ENCODE measurements at regions not wholly inside any gene's neighbourhood (a gene's known extent, or its start where the extent isn't known, plus 50 kb on each side); places are given as distances from the start of the nearest gene placed in this dataset.
"Not testable (repeated sequence)": the region's sequence is repeated elsewhere in the genome, so short reads cannot be mapped to it uniquely, and the experiment has no call there.

DNA sequence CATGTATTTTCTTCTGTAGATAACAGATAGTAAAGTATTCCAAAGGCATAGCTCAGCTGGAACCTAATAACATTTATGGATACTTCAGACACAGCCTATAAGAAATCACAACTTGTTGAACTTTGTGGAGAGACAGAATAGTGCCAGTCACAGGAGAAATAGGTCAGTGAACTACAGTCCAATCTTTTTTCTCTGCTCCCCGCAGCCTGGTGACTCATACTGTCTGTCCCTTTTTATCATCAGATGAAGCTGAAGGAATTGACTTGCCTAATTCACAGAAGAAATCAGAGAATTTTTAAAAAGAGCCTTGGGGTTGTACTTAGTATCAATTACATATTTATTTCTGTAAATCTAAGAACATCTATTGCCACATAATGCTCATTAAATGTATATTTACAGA is 222.3 kb downstream of the ALG10 start:
- Histone ChIP-seq H3K4ac (ENCODE audit: low read depth in 1 of 2, low read length in 2 of 2) (no peak overlapping the region), H2BK12ac (ENCODE audit: low read length in 2 of 2) (no peak overlapping the region), H2BK5ac (ENCODE audit: low read depth, low read length, poor library complexity, severe bottlenecking) (no peak overlapping the region), H3K9me3 (ENCODE audit: control insufficient read depth, low read length) (no peaks in the 10 kb centered on the region), H3K9ac (ENCODE audit: low read length) (no peak overlapping the region), H3K4me3 (ENCODE audit: insufficient read depth in 1 of 2, low read depth in 1 of 2, low read length in 2 of 2) (no peak overlapping the region), H2BK15ac (ENCODE audit: low read depth, poor library complexity, severe bottlenecking) (no peak overlapping the region), H3K79me1 (replicated peaks; ENCODE audit: low read length, poor library complexity, severe bottlenecking) (no peaks in the 10 kb centered on the region), H3K27me3 (ENCODE audit: control insufficient read depth in 1 of 2, insufficient read depth in 1 of 2, low read length in 2 of 2) (no peaks in the 10 kb centered on the region), H3K4me1 (ENCODE audit: control insufficient read depth, insufficient read depth, low read depth, low read length) (no peaks in the 10 kb centered on the region), H3K18ac (ENCODE audit: low read depth in 1 of 2, low read length in 2 of 2) (no peak overlapping the region), H4K91ac (ENCODE audit: low read length) (no peak overlapping the region), H2AK5ac (ENCODE audit: low read length, severe bottlenecking) (no peak overlapping the region), H3K14ac (ENCODE audit: low read length in 2 of 2) (no peak overlapping the region), H4K8ac (ENCODE audit: low read length) (no peak overlapping the region), H3K27ac (ENCODE audit: low read length, poor library complexity, severe bottlenecking) (no peak overlapping the region), H3K23ac (ENCODE audit: low read length in 2 of 2) (no peak overlapping the region), H2BK120ac (ENCODE audit: low read depth, low read length) (no peak overlapping the region), H3K36me3 (ENCODE audit: control insufficient read depth in 1 of 2, insufficient read depth in 2 of 2, low read depth in 1 of 2, low read length in 2 of 2) (no peaks in the 10 kb centered on the region), H2AFZ (ENCODE audit: low read depth, low read length) (no peak overlapping the region), H3K4me2 (ENCODE audit: low read length, poor library complexity, severe bottlenecking) (no peak overlapping the region)
- no peak for DNase-seq
- no CpG with 5 or more reads among the region's 1 CpG for WGBS

DNA sequence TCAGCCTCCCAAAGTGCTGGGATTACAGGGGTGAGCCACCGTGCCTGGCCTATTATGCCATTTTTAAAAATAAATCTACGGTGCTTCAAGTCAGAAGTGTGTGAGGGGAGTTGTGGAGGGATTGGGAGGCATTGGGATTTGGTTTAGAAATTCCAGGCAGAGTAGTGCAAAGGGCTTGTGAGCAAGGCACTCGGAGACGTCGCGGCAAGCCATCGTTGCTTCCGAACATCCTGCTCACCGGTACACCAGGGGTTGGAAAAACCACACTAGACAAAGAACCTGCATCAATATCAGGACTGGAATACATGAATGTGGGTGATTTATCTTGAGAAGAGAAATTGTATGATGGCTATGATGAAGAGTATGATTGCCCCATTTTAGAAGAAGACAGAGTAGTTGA is 227.0 kb downstream of the ALG10 start:
- no peak overlapping the region for H3K4ac ChIP-seq (ENCODE audit: low read depth in 1 of 2, low read length in 2 of 2)
- no peak for DNase-seq
- no peaks in the 10 kb centered on the region for H3K36me3 ChIP-seq (ENCODE audit: control insufficient read depth in 1 of 2, insufficient read depth in 2 of 2, low read depth in 1 of 2, low read length in 2 of 2)
- no peak overlapping the region for H2BK120ac ChIP-seq (ENCODE audit: low read depth, low read length)
- no peaks in the 10 kb centered on the region for H3K27me3 ChIP-seq (ENCODE audit: control insufficient read depth in 1 of 2, insufficient read depth in 1 of 2, low read length in 2 of 2)
- H2BK15ac ChIP-seq (ENCODE audit: low read depth, poor library complexity, severe bottlenecking), result no peak overlapping the region
- H4K8ac ChIP-seq (ENCODE audit: low read length), result no peak overlapping the region
- H2BK5ac ChIP-seq (ENCODE audit: low read depth, low read length, poor library complexity, severe bottlenecking), result no peak overlapping the region
- no peak overlapping the region for H3K18ac ChIP-seq (ENCODE audit: low read depth in 1 of 2, low read length in 2 of 2)
- WGBS, result 92% methylated on average over 9 of the region's 9 CpGs
- no peaks in the 10 kb centered on the region for H3K9me3 ChIP-seq (ENCODE audit: control insufficient read depth, low read length)
- H3K4me3 ChIP-seq (ENCODE audit: insufficient read depth in 1 of 2, low read depth in 1 of 2, low read length in 2 of 2), result no peak overlapping the region
- no peak overlapping the region for H2AFZ ChIP-seq (ENCODE audit: low read depth, low read length)
- H3K9ac ChIP-seq (ENCODE audit: low read length), result no peak overlapping the region
- no peaks in the 10 kb centered on the region for H3K79me1 ChIP-seq (replicated peaks; ENCODE audit: low read length, poor library complexity, severe bottlenecking)
- no peak overlapping the region for H2AK5ac ChIP-seq (ENCODE audit: low read length, severe bottlenecking)
- H2BK12ac ChIP-seq (ENCODE audit: low read length in 2 of 2), result no peak overlapping the region
- no peaks in the 10 kb centered on the region for H3K4me1 ChIP-seq (ENCODE audit: control insufficient read depth, insufficient read depth, low read depth, low read length)
- no peak overlapping the region for H4K91ac ChIP-seq (ENCODE audit: low read length)
- no peak overlapping the region for H3K23ac ChIP-seq (ENCODE audit: low read length in 2 of 2)
- no peak overlapping the region for H3K4me2 ChIP-seq (ENCODE audit: low read length, poor library complexity, severe bottlenecking)
- no peak overlapping the region for H3K14ac ChIP-seq (ENCODE audit: low read length in 2 of 2)
- H3K27ac ChIP-seq (ENCODE audit: low read length, poor library complexity, severe bottlenecking), result no peak overlapping the region

DNA sequence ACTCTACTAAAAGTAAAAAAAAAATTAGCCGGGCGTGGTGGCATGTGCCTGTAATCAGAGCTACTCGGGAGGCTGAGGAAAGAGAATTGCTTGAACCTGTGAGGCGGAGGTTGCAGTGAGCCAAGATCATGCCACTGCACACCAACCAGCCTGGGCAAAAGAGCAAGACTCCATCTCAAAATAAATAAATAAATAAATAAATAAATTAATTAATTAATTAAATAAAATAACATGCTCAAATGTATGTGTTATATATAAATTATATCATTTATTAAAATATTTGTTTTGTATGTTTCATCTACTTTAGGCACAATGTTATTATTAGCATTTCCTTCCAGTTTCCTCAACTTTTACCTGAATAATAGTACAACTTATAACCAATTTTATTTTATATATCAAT is 229.6 kb downstream of the ALG10 start:
- H3K9me3 ChIP-seq (ENCODE audit: control insufficient read depth, low read length); H3K36me3 ChIP-seq (ENCODE audit: control insufficient read depth in 1 of 2, insufficient read depth in 2 of 2, low read depth in 1 of 2, low read length in 2 of 2); H3K4me2 ChIP-seq (ENCODE audit: low read length, poor library complexity, severe bottlenecking); H4K8ac ChIP-seq (ENCODE audit: low read length); H2BK5ac ChIP-seq (ENCODE audit: low read depth, low read length, poor library complexity, severe bottlenecking); DNase-seq; H3K27me3 ChIP-seq (ENCODE audit: control insufficient read depth in 1 of 2, insufficient read depth in 1 of 2, low read length in 2 of 2); H2BK120ac ChIP-seq (ENCODE audit: low read depth, low read length); H2BK12ac ChIP-seq (ENCODE audit: low read length in 2 of 2); H4K91ac ChIP-seq (ENCODE audit: low read length); H3K79me1 ChIP-seq (replicated peaks; ENCODE audit: low read length, poor library complexity, severe bottlenecking); H2AK5ac ChIP-seq (ENCODE audit: low read length, severe bottlenecking); H3K4me3 ChIP-seq (ENCODE audit: insufficient read depth in 1 of 2, low read depth in 1 of 2, low read length in 2 of 2); H3K4me1 ChIP-seq (ENCODE audit: control insufficient read depth, insufficient read depth, low read depth, low read length); H3K4ac ChIP-seq (ENCODE audit: low read depth in 1 of 2, low read length in 2 of 2); H3K27ac ChIP-seq (ENCODE audit: low read length, poor library complexity, severe bottlenecking); H2AFZ ChIP-seq (ENCODE audit: low read depth, low read length); H3K23ac ChIP-seq (ENCODE audit: low read length in 2 of 2); H3K18ac ChIP-seq (ENCODE audit: low read depth in 1 of 2, low read length in 2 of 2); H3K9ac ChIP-seq (ENCODE audit: low read length); H3K14ac ChIP-seq (ENCODE audit: low read length in 2 of 2); H2BK15ac ChIP-seq (ENCODE audit: low read depth, poor library complexity, severe bottlenecking): not testable (repeated sequence)
- 90% methylated on average over 2 of the region's 4 CpGs for WGBS

DNA sequence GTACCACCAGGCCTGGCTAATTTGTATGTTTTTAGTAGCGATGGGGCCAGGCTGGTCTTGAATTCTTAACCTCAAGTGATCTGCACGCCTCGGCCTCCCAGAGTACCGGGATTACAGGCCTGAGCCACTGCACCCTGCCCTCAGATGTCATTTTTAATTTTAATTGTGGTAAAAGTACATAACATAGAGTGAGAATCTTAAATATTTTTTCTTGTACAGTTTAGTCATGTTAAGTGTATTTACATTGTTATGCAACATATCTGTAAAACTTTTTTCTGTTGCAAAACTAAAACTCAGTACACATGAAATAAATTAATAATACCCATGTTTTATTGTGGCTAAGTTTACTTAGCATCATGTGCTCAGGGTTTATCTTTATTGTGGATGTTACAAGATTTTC is 231.4 kb downstream of the ALG10 start:
- no peaks in the 10 kb centered on the region for H3K36me3 ChIP-seq (ENCODE audit: control insufficient read depth in 1 of 2, insufficient read depth in 2 of 2, low read depth in 1 of 2, low read length in 2 of 2)
- H3K9ac ChIP-seq (ENCODE audit: low read length), result no peak overlapping the region
- no peak overlapping the region for H4K91ac ChIP-seq (ENCODE audit: low read length)
- WGBS, result 68% methylated on average over 3 of the region's 4 CpGs
- H3K14ac ChIP-seq (ENCODE audit: low read length in 2 of 2), result no peak overlapping the region
- no peak overlapping the region for H2BK15ac ChIP-seq (ENCODE audit: low read depth, poor library complexity, severe bottlenecking)
- no peak overlapping the region for H4K8ac ChIP-seq (ENCODE audit: low read length)
- H3K9me3 ChIP-seq (ENCODE audit: control insufficient read depth, low read length), result no peaks in the 10 kb centered on the region
- H3K23ac ChIP-seq (ENCODE audit: low read length in 2 of 2), result no peak overlapping the region
- no peaks in the 10 kb centered on the region for H3K79me1 ChIP-seq (replicated peaks; ENCODE audit: low read length, poor library complexity, severe bottlenecking)
- no peak overlapping the region for H3K4me2 ChIP-seq (ENCODE audit: low read length, poor library complexity, severe bottlenecking)
- no peak overlapping the region for H2AK5ac ChIP-seq (ENCODE audit: low read length, severe bottlenecking)
- no peak overlapping the region for H2AFZ ChIP-seq (ENCODE audit: low read depth, low read length)
- H3K4ac ChIP-seq (ENCODE audit: low read depth in 1 of 2, low read length in 2 of 2), result no peak overlapping the region
- no peaks in the 10 kb centered on the region for H3K4me1 ChIP-seq (ENCODE audit: control insufficient read depth, insufficient read depth, low read depth, low read length)
- no peak overlapping the region for H3K4me3 ChIP-seq (ENCODE audit: insufficient read depth in 1 of 2, low read depth in 1 of 2, low read length in 2 of 2)
- H3K27ac ChIP-seq (ENCODE audit: low read length, poor library complexity, severe bottlenecking), result no peak overlapping the region
- no peaks in the 10 kb centered on the region for H3K27me3 ChIP-seq (ENCODE audit: control insufficient read depth in 1 of 2, insufficient read depth in 1 of 2, low read length in 2 of 2)
- no peak for DNase-seq
- H3K18ac ChIP-seq (ENCODE audit: low read depth in 1 of 2, low read length in 2 of 2), result no peak overlapping the region
- no peak overlapping the region for H2BK5ac ChIP-seq (ENCODE audit: low read depth, low read length, poor library complexity, severe bottlenecking)
- no peak overlapping the region for H2BK12ac ChIP-seq (ENCODE audit: low read length in 2 of 2)
- H2BK120ac ChIP-seq (ENCODE audit: low read depth, low read length), result no peak overlapping the region
